Trophoblast cell (in vitro differentiated cells and primary cell): ENCODE measurements at regions not wholly inside any gene's neighbourhood (a gene's known extent, or its start where the extent isn't known, plus 50 kb on each side); places are given as distances from the start of the nearest gene placed in this dataset.
A peak's percentile ranks its signal among the peaks of the same experiment; 100 is the strongest.

Experiments used
- DNase-seq, 2 donors: peaks; one replicate each; pipeline ENCODE4 v3.0.0-alpha.2; 2016
- H2AFZ ChIP-seq: 2 replicates; pipeline ENCODE4 v1.6.1; 2013; ENCODE audit warnings: low read length, moderate library complexity, mild to moderate bottlenecking; ENCODE audit not compliant: insufficient read depth, poor library complexity
- H2AK5ac ChIP-seq: 2 replicates; pipeline ENCODE4 v1.6.1; 2013; ENCODE audit warnings: mild to moderate bottlenecking, low read length
- H2BK120ac ChIP-seq: 2 replicates; pipeline ENCODE4 v1.6.1; 2013; ENCODE audit warnings: low read length, mild to moderate bottlenecking, moderate library complexity; ENCODE audit not compliant: insufficient read depth, poor library complexity
- H2BK12ac ChIP-seq: 2 replicates; pipeline ENCODE4 v1.6.1; 2013; ENCODE audit warnings: mild to moderate bottlenecking, low read length, moderate library complexity
- H2BK5ac ChIP-seq: 2 replicates; pipeline ENCODE4 v1.6.1; 2013; ENCODE audit warnings: low read length, low read depth, moderate library complexity, mild to moderate bottlenecking; ENCODE audit not compliant: poor library complexity
- H3K14ac ChIP-seq: 2 replicates; pipeline ENCODE4 v1.6.1; 2013; ENCODE audit warnings: mild to moderate bottlenecking, low read length
- H3K18ac ChIP-seq: 2 replicates; pipeline ENCODE4 v1.6.1; 2013; ENCODE audit warnings: mild to moderate bottlenecking, low read length
- H3K23ac ChIP-seq: 2 replicates; pipeline ENCODE4 v1.6.1; 2013; ENCODE audit warnings: low read length
- H3K27ac ChIP-seq: 2 replicates; pipeline ENCODE4 v1.5.1; 2013; ENCODE audit warnings: low read depth, mild to moderate bottlenecking, inconsistent platforms, low read length, moderate library complexity
- H3K27me3 ChIP-seq: 2 replicates; pipeline ENCODE4 v1.6.1; 2013; ENCODE audit warnings: inconsistent platforms, mild to moderate bottlenecking, low read length, moderate library complexity; ENCODE audit not compliant: insufficient read depth
- H3K36me3 ChIP-seq, 2 experiments: 1 replicate in 1 of 2; 2 replicates in 1 of 2; pipeline ENCODE4 v1.6.1; 2013; ENCODE audit warnings: low read length in 2 of 2, mild to moderate bottlenecking in 2 of 2, moderate library complexity in 1 of 2; ENCODE audit not compliant: insufficient read depth in 2 of 2, control insufficient read depth in 1 of 2
- H3K4ac ChIP-seq: 2 replicates; pipeline ENCODE4 v1.6.1; 2013; ENCODE audit warnings: low read depth, mild to moderate bottlenecking, low read length, moderate library complexity
- H3K4me1 ChIP-seq, 2 experiments: 1 replicate in 1 of 2; 2 replicates in 1 of 2; pipeline ENCODE4 v1.6.1; 2013; ENCODE audit warnings: low read length in 2 of 2, mild to moderate bottlenecking in 2 of 2, moderate library complexity in 1 of 2; ENCODE audit not compliant: insufficient read depth in 2 of 2, control insufficient read depth in 1 of 2
- H3K4me2 ChIP-seq: 2 replicates; pipeline ENCODE4 v1.6.1; 2013; ENCODE audit warnings: inconsistent platforms, mild to moderate bottlenecking, low read length, moderate library complexity
- H3K4me3 ChIP-seq: 2 replicates; pipeline ENCODE4 v1.5.1; 2013; ENCODE audit warnings: mild to moderate bottlenecking, low read depth, low read length, inconsistent platforms
- H3K79me1 ChIP-seq: one replicate; pipeline ENCODE4 v1.6.1; 2013; ENCODE audit warnings: low read length
- H3K79me2 ChIP-seq: 2 replicates; pipeline ENCODE4 v1.6.1; 2013; ENCODE audit warnings: low read length, mild to moderate bottlenecking; ENCODE audit not compliant: control insufficient read depth, insufficient read depth, poor library complexity
- H3K9ac ChIP-seq: 2 replicates; pipeline ENCODE4 v1.6.1; 2013; ENCODE audit warnings: mild to moderate bottlenecking, low read length
- H3K9me3 ChIP-seq: 2 replicates; pipeline ENCODE4 v1.6.1; 2013; ENCODE audit warnings: low read depth, mild to moderate bottlenecking, control low read depth, inconsistent platforms, low read length; ENCODE audit not compliant: insufficient read depth
- H4K12ac ChIP-seq: 2 replicates; pipeline ENCODE4 v1.6.1; 2013; ENCODE audit warnings: low read depth, mild to moderate bottlenecking, low read length, moderate library complexity
- H4K8ac ChIP-seq: 2 replicates; pipeline ENCODE4 v1.6.1; 2013; ENCODE audit warnings: low read depth, mild to moderate bottlenecking, low read length, moderate library complexity
- H4K91ac ChIP-seq: one replicate; pipeline ENCODE4 v1.6.1; 2013; ENCODE audit warnings: low read depth, mild to moderate bottlenecking, low read length, moderate library complexity
- WGBS: extraction: QIAGEN DNeasy Blood & Tissue Kit; methylation state at CpG from one replicate; pipeline ENCODE4 v1.1.7; 2013; ENCODE audit warnings: missing lambda C conversion rate; ENCODE audit not compliant: insufficient read length, insufficient coverage; ENCODE audit errors: extremely low coverage; 5-methylcytosine and 5-hydroxymethylcytosine counted together

DNA sequence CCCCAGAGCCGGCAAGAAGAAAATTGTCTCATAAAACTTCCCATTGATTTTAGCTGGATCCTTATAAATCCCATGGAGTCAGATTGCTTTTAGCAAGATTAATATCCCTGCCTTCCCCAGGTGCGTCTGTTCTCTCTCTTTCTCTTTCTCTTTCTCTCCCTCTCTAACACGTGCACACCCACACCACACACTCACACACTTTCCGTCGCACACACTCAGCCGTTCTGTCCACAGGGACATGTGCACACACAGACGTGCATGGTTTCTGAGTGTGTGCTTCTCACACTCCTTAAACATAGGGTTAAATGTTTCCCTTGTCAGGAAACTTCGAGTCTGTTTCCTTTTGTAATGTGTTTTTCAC, 98.7 kb upstream of the NFIA start:
- Histone ChIP-seq H3K14ac (no peak overlapping the region), H2BK5ac (no peak overlapping the region), H2AK5ac (no peak overlapping the region), H3K79me2 (no peaks in the 10 kb centered on the region), H4K8ac (no peak overlapping the region), H4K91ac (no peak overlapping the region), H3K4ac (no peak overlapping the region), H3K9ac (no peak overlapping the region), H3K79me1 (no peaks in the 10 kb centered on the region), H4K12ac (no peak overlapping the region), H3K4me1 (no peaks in the 10 kb centered on the region), H3K4me2 (no peak overlapping the region), H3K9me3 (no peaks in the 10 kb centered on the region), H2BK120ac (no peak overlapping the region), H3K18ac (no peak overlapping the region), H2AFZ (no peak overlapping the region), H3K36me3 (no peaks in the 10 kb centered on the region), H3K23ac (no peak overlapping the region), H3K27ac (no peak overlapping the region), H3K27me3 (no peaks in the 10 kb centered on the region), H2BK12ac (no peak overlapping the region), H3K4me3 (no peak overlapping the region)
- DNase-seq = no peak
- WGBS = 100% methylated on average over 4 of the region's 8 CpGs

DNA sequence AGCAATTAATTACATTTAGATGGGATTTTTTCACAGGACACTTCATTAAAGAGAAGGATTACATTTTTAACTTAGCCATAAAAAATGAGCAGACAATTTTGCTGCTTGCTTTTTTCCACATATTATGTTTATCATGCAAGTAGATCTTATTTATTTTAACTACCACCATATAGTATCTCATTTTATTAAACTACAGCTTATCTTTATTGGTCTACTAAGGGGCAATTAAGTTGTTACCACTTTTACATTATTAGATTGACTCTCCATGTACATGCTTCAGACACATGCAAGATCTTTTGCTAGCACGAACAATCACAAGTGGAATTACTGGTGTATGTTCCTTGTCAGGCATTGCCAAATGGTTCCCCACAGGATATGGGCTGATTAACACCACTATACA, 99.8 kb upstream of the NFIA start:
- no peak overlapping the region for H3K23ac ChIP-seq
- no peak overlapping the region for H3K4me3 ChIP-seq
- H4K12ac ChIP-seq = no peak overlapping the region
- no peak for DNase-seq
- no peak overlapping the region for H2AK5ac ChIP-seq
- no peak overlapping the region for H3K18ac ChIP-seq
- H3K27me3 ChIP-seq = no peaks in the 10 kb centered on the region
- H3K4me2 ChIP-seq = no peak overlapping the region
- no peak overlapping the region for H3K14ac ChIP-seq
- H2AFZ ChIP-seq = no peak overlapping the region
- no peaks in the 10 kb centered on the region for H3K79me1 ChIP-seq
- H2BK12ac ChIP-seq = no peak overlapping the region
- H3K9ac ChIP-seq = no peak overlapping the region
- no peak overlapping the region for H2BK5ac ChIP-seq
- no peak overlapping the region for H3K4ac ChIP-seq
- H3K27ac ChIP-seq = no peak overlapping the region
- H3K79me2 ChIP-seq = no peaks in the 10 kb centered on the region
- H3K4me1 ChIP-seq = no peaks in the 10 kb centered on the region
- no peak overlapping the region for H4K8ac ChIP-seq
- no peak overlapping the region for H2BK120ac ChIP-seq
- no peak overlapping the region for H4K91ac ChIP-seq
- no peaks in the 10 kb centered on the region for H3K36me3 ChIP-seq
- no CpG with 5 or more reads among the region's 1 CpG for WGBS
- H3K9me3 ChIP-seq = no peaks in the 10 kb centered on the region

DNA sequence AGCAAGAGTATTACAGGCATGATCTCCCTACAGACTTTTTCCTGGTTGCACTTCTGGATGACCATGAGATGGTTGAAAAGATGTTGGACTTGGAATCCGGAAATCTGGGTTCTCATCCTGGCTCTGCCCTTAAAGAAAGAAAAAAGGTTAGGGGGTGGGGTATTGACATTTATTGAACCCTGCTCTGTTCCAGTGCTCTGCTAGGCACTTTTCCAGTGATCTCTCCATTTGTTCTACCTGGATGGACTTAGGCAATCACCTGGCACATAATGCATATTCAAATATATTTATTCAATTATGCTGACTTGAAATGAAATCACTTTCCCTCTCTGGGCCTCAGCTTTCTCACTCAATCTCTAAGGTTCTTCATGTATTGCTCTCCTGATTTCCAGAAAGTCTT, 101.0 kb upstream of the NFIA start:
- no peak overlapping the region for H2BK5ac ChIP-seq
- no peaks in the 10 kb centered on the region for H3K4me1 ChIP-seq
- H2AFZ ChIP-seq = no peak overlapping the region
- no peak overlapping the region for H3K23ac ChIP-seq
- no peaks in the 10 kb centered on the region for H3K27me3 ChIP-seq
- no peak for DNase-seq
- H4K8ac ChIP-seq = no peak overlapping the region
- no peaks in the 10 kb centered on the region for H3K79me2 ChIP-seq
- no peak overlapping the region for H3K4me2 ChIP-seq
- no peak overlapping the region for H4K91ac ChIP-seq
- no peak overlapping the region for H3K4ac ChIP-seq
- no peak overlapping the region for H3K9ac ChIP-seq
- no peak overlapping the region for H3K14ac ChIP-seq
- H3K79me1 ChIP-seq = no peaks in the 10 kb centered on the region
- H3K4me3 ChIP-seq = no peak overlapping the region
- no peaks in the 10 kb centered on the region for H3K36me3 ChIP-seq
- no peak overlapping the region for H2AK5ac ChIP-seq
- no peaks in the 10 kb centered on the region for H3K9me3 ChIP-seq
- no peak overlapping the region for H3K18ac ChIP-seq
- no peak overlapping the region for H3K27ac ChIP-seq
- no CpG with 5 or more reads among the region's 1 CpG for WGBS
- H2BK120ac ChIP-seq = no peak overlapping the region
- H2BK12ac ChIP-seq = no peak overlapping the region
- H4K12ac ChIP-seq = no peak overlapping the region

DNA sequence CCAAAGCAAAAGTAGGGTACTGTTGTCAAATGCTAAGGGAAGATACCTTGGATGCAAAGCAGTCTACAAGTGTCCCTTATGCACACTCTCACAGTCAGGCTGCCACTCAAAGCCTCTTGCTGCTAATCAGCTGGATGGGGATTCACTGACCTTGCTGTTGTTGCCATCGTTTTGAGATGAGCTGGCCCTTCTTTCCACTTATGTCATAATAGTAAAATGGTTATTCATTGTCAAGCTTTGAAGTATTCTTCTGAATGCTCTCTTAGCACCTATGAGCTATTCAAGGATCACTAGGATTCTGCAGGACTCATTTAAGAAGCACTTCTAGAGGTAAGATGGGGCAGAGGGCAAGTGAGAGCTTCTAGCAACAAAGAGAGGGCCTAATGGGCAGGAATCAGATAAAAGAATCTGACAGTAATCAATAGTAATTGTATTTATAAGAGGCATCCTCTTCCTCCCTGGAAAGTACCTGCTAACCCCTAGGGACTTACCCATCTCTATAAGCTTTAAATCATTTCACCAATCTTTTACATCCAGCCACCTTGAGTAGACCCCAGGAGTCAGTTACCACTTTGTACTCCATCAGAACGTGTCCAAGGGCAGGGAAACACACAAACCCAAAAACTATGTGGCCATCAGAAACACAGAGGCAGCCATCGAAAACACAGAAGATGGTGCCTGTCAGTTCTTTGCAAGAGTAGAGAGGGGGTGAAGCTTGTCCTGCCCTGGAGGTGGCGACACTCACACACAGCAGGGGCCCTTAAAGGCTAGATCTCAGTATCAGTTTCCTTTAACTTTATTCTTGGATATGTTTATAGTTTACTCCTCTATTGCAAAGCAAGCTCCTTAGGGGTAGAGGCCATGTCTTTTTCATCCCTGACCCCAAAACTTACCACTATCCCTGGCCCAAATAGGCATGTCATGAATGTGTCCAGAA, 103.7 kb upstream of the NFIA start:
- H4K91ac ChIP-seq = no peak overlapping the region
- no peak overlapping the region for H4K12ac ChIP-seq
- no peak overlapping the region for H3K9ac ChIP-seq
- DNase-seq = peak in 1 of 2 donors; percentile 28
- H3K27me3 ChIP-seq = no peaks in the 10 kb centered on the region
- no peak overlapping the region for H2AFZ ChIP-seq
- no peaks in the 10 kb centered on the region for H3K4me1 ChIP-seq
- no peak overlapping the region for H2BK12ac ChIP-seq
- no peak overlapping the region for H3K4me3 ChIP-seq
- no peak overlapping the region for H3K18ac ChIP-seq
- no peak overlapping the region for H2BK120ac ChIP-seq
- no peak overlapping the region for H3K14ac ChIP-seq
- no peaks in the 10 kb centered on the region for H3K9me3 ChIP-seq
- no peak overlapping the region for H3K23ac ChIP-seq
- H3K79me1 ChIP-seq = no peaks in the 10 kb centered on the region
- H2BK5ac ChIP-seq = no peak overlapping the region
- no peak overlapping the region for H3K27ac ChIP-seq
- no peaks in the 10 kb centered on the region for H3K79me2 ChIP-seq
- H4K8ac ChIP-seq = no peak overlapping the region
- no peaks in the 10 kb centered on the region for H3K36me3 ChIP-seq
- no peak overlapping the region for H3K4me2 ChIP-seq
- no peak overlapping the region for H3K4ac ChIP-seq
- WGBS = no CpG with 5 or more reads among the region's 4 CpGs
- H2AK5ac ChIP-seq = no peak overlapping the region
